GM21528 (cell line): ENCODE measurements at regions not wholly inside any gene's neighbourhood (a gene's known extent, or its start where the extent isn't known, plus 50 kb on each side); places are given as distances from the start of the nearest gene placed in this dataset.
"Not testable (repeated sequence)": the region's sequence is repeated elsewhere in the genome, so short reads cannot be mapped to it uniquely, and the experiment has no call there.

Experiments
- ATAC-seq: cut with Tn5 transposase; IDR thresholded peaks from one replicate; pipeline ENCODE4 v1.9.1; 2021; ENCODE audit warnings: mild to moderate bottlenecking, moderate library complexity; ENCODE audit not compliant: unreplicated experiment, low FRiP score

GRCh38 chr10:38355911-38356526 is 261.9 kb downstream of the ZNF37A start:
- peak; percentile 100 for ATAC-seq

- peak; percentile 58 for ATAC-seq
These were observed 262.4 kb downstream of the ZNF37A start for GRCh38 chr10:38356527-38356926.

- ATAC-seq, result not testable (repeated sequence)
These were observed 268.4 kb downstream of the ZNF37A start for GRCh38 chr10:38362514-38362913.

GRCh38 chr10:38364073-38364472 is 269.9 kb downstream of the ZNF37A start:
- ATAC-seq, result not testable (repeated sequence)

GRCh38 chr10:38365917-38366316 is 271.8 kb downstream of the ZNF37A start:
- not testable (repeated sequence) for ATAC-seq

GRCh38 chr10:38383800-38384199 is 289.7 kb downstream of the ZNF37A start:
- ATAC-seq, result not testable (repeated sequence)

GRCh38 chr10:38386869-38387268 is 292.7 kb downstream of the ZNF37A start:
- not testable (repeated sequence) for ATAC-seq

GRCh38 chr10:38390725-38391124 is 296.6 kb downstream of the ZNF37A start:
- not testable (repeated sequence) for ATAC-seq

- ATAC-seq, result not testable (repeated sequence)
These were observed 301.3 kb downstream of the ZNF37A start for GRCh38 chr10:38395465-38395864.

GRCh38 chr10:38396178-38396954 is 302.2 kb downstream of the ZNF37A start:
- not testable (repeated sequence) for ATAC-seq

GRCh38 chr10:38401565-38401964 is 307.4 kb downstream of the ZNF37A start:
- ATAC-seq, result not testable (repeated sequence)

GRCh38 chr10:38402442-38403346 is 308.6 kb downstream of the ZNF37A start:
- ATAC-seq, result peak; percentile 100

GRCh38 chr10:38403347-38404117 is 309.4 kb downstream of the ZNF37A start:
- not testable (repeated sequence) for ATAC-seq

- not testable (repeated sequence) for ATAC-seq
These were observed 329.5 kb downstream of the ZNF37A start for GRCh38 chr10:38423634-38424033.

GRCh38 chr10:38430242-38430641 is 336.1 kb downstream of the ZNF37A start:
- ATAC-seq, result not testable (repeated sequence)

GRCh38 chr10:38437359-38437758 is 343.2 kb downstream of the ZNF37A start:
- not testable (repeated sequence) for ATAC-seq

- ATAC-seq, result not testable (repeated sequence)
These were observed 354.6 kb downstream of the ZNF37A start for GRCh38 chr10:38448614-38449355.

- not testable (repeated sequence) for ATAC-seq
These were observed 355.5 kb downstream of the ZNF37A start for GRCh38 chr10:38449618-38450017.

GRCh38 chr10:38450372-38451057 is 356.4 kb downstream of the ZNF37A start:
- not testable (repeated sequence) for ATAC-seq
